ENCODE measurements at regions not wholly inside any gene's neighbourhood (a gene's known extent, or its start where the extent isn't known, plus 50 kb on each side); places are given as distances from the start of the nearest gene placed in this dataset.
A peak's percentile ranks its signal among the peaks of the same experiment; 100 is the strongest.

GRCh38 chrX:21056622-21057021, 317.6 kb upstream of the CNKSR2 start:
- DNase-seq, result no peak
- no peaks in the 10 kb centered on the region for H3K36me3 ChIP-seq (replicated peaks; ENCODE audit: control insufficient read depth, insufficient read depth, low read length)
- H3K4me3 ChIP-seq (ENCODE audit: insufficient read depth, low read depth, low read length), result no peak overlapping the region
- H3K27me3 ChIP-seq (ENCODE audit: control insufficient read depth, insufficient read depth, low read length), result no peaks in the 10 kb centered on the region

DNA sequence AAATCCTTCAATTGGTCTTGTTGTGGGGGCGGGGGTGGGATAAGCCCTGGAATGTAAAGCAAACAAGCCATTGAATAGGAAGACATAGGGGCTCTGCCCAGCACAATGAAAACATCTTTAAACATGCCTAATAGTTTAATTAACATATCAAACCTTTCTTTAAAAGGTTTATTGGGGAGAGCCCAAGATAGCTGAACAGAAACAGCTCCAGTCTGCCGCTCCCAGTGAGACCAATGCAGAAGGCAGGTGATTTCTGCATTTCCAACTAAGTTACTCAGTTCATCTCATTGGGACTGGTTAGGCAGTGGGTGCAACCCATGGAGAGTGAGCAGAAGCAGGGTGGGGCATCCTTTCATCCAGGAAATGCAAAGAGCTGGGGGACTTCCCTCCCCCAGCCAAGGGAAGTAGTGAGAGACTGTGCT, 327.2 kb upstream of the CNKSR2 start:
- Histone ChIP-seq H3K4me3 (ENCODE audit: insufficient read depth, low read depth, low read length) (no peak overlapping the region), H3K36me3 (replicated peaks; ENCODE audit: control insufficient read depth, insufficient read depth, low read length) (no peaks in the 10 kb centered on the region), H3K27me3 (ENCODE audit: control insufficient read depth, insufficient read depth, low read length) (no peaks in the 10 kb centered on the region)
- peak; percentile 17 for DNase-seq

- no peaks in the 10 kb centered on the region for H3K27me3 ChIP-seq (ENCODE audit: control insufficient read depth, insufficient read depth, low read length)
- H3K4me3 ChIP-seq (ENCODE audit: insufficient read depth, low read depth, low read length), result no peak overlapping the region
- no peak for DNase-seq
- H3K36me3 ChIP-seq (replicated peaks; ENCODE audit: control insufficient read depth, insufficient read depth, low read length), result no peaks in the 10 kb centered on the region
Observed at GRCh38 chrX:21014326-21014725, 359.9 kb upstream of the CNKSR2 start.

DNA sequence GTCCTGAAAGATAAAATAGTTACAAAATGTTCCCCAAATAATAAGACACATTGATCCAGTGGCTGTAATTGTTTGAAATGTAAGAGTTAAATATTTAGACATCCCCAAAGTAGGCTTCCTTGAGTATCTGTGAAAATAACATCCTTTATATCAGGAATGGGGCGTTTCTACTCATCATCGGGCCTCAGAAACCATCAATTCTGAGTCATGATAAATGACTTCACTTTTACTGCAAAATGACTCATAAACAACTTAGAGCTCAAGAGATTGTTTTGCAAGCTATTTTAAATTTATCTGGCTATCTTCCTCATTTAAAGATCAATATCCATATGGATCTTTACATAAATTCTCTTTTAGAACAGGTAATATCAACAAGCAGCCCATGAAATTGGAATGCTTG, 369.4 kb upstream of the CNKSR2 start:
- no peak for DNase-seq
- H3K4me3 ChIP-seq (ENCODE audit: insufficient read depth, low read depth, low read length), result no peak overlapping the region
- no peaks in the 10 kb centered on the region for H3K36me3 ChIP-seq (replicated peaks; ENCODE audit: control insufficient read depth, insufficient read depth, low read length)
- no peaks in the 10 kb centered on the region for H3K27me3 ChIP-seq (ENCODE audit: control insufficient read depth, insufficient read depth, low read length)

- DNase-seq, result peak; percentile 2
- Histone ChIP-seq H3K36me3 (replicated peaks; ENCODE audit: control insufficient read depth, insufficient read depth, low read length) (no peaks in the 10 kb centered on the region), H3K4me3 (ENCODE audit: insufficient read depth, low read depth, low read length) (no peak overlapping the region), H3K27me3 (ENCODE audit: control insufficient read depth, insufficient read depth, low read length) (peaks cover 2% of the 10 kb centered on the region; the same call in 1 of the 2 replicates)
Observed at GRCh38 chrX:20995829-20996228, 378.4 kb upstream of the CNKSR2 start.

GRCh38 chrX:20989361-20989760, 384.9 kb upstream of the CNKSR2 start:
- Histone ChIP-seq H3K27me3 (ENCODE audit: control insufficient read depth, insufficient read depth, low read length) (no peaks in the 10 kb centered on the region), H3K4me3 (ENCODE audit: insufficient read depth, low read depth, low read length) (no peak overlapping the region), H3K36me3 (replicated peaks; ENCODE audit: control insufficient read depth, insufficient read depth, low read length) (no peaks in the 10 kb centered on the region)
- DNase-seq, result no peak

GRCh38 chrX:20988804-20989203, 385.4 kb upstream of the CNKSR2 start:
- no peaks in the 10 kb centered on the region for H3K27me3 ChIP-seq (ENCODE audit: control insufficient read depth, insufficient read depth, low read length)
- no peak overlapping the region for H3K4me3 ChIP-seq (ENCODE audit: insufficient read depth, low read depth, low read length)
- DNase-seq, result no peak
- no peaks in the 10 kb centered on the region for H3K36me3 ChIP-seq (replicated peaks; ENCODE audit: control insufficient read depth, insufficient read depth, low read length)

GRCh38 chrX:20988118-20988517, 386.1 kb upstream of the CNKSR2 start:
- Histone ChIP-seq H3K27me3 (ENCODE audit: control insufficient read depth, insufficient read depth, low read length) (no peaks in the 10 kb centered on the region), H3K4me3 (ENCODE audit: insufficient read depth, low read depth, low read length) (no peak overlapping the region), H3K36me3 (replicated peaks; ENCODE audit: control insufficient read depth, insufficient read depth, low read length) (no peaks in the 10 kb centered on the region)
- no peak for DNase-seq

GRCh38 chrX:20980426-20980825, 393.8 kb upstream of the CNKSR2 start:
- Histone ChIP-seq H3K4me3 (ENCODE audit: insufficient read depth, low read depth, low read length) (no peak overlapping the region), H3K36me3 (replicated peaks; ENCODE audit: control insufficient read depth, insufficient read depth, low read length) (no peaks in the 10 kb centered on the region), H3K27me3 (ENCODE audit: control insufficient read depth, insufficient read depth, low read length) (no peaks in the 10 kb centered on the region)
- DNase-seq, result no peak

DNA sequence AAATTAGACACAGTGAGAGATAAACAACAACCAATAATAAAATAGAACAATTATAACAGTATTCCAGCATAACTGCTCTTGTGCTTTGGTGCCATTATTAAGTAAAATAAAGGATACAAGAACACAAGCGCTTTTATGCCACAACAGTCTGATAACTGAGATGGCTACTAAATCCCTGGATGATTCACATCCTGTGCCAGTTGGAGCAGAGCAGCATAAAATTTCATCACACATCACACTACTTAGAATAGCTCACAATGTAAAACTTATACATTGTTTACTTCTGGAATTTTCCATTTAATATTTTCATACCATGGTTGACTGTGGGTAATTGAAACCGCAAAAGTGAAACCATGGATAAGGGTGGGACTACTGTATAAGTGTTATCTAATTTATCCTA, 399.9 kb upstream of the CNKSR2 start:
- Histone ChIP-seq H3K27me3 (ENCODE audit: control insufficient read depth, insufficient read depth, low read length) (no peaks in the 10 kb centered on the region), H3K36me3 (replicated peaks; ENCODE audit: control insufficient read depth, insufficient read depth, low read length) (no peaks in the 10 kb centered on the region), H3K4me3 (ENCODE audit: insufficient read depth, low read depth, low read length) (no peak overlapping the region)
- DNase-seq, result no peak

- Histone ChIP-seq H3K36me3 (replicated peaks; ENCODE audit: control insufficient read depth, insufficient read depth, low read length) (no peaks in the 10 kb centered on the region), H3K27me3 (ENCODE audit: control insufficient read depth, insufficient read depth, low read length) (no peaks in the 10 kb centered on the region), H3K4me3 (ENCODE audit: insufficient read depth, low read depth, low read length) (no peak overlapping the region)
- peak; percentile 31 for DNase-seq
Observed at GRCh38 chrX:20973038-20973437, 401.2 kb upstream of the CNKSR2 start.

DNA sequence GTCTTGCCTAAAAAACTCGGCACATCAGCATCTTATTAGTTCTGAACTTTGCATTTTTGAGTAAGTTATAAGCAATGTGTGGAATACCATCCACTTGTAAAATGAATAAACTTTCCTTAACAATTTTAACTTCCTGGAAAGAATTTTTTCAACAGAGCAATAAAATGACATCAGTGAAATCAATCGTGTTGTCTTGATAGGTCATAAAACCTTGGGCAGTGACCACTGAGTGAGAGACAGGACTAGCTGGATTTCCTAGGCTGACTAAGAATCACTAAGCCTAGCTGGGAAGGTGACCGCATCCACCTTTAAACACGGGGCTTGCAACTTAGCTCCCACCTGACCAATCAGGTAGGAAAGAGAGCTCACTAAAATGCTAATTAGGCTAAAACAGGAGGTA, 403.0 kb upstream of the CNKSR2 start:
- no peaks in the 10 kb centered on the region for H3K27me3 ChIP-seq (ENCODE audit: control insufficient read depth, insufficient read depth, low read length)
- H3K36me3 ChIP-seq (replicated peaks; ENCODE audit: control insufficient read depth, insufficient read depth, low read length), result no peaks in the 10 kb centered on the region
- DNase-seq, result no peak
- H3K4me3 ChIP-seq (ENCODE audit: insufficient read depth, low read depth, low read length), result no peak overlapping the region

- Histone ChIP-seq H3K27me3 (ENCODE audit: control insufficient read depth, insufficient read depth, low read length) (no peaks in the 10 kb centered on the region), H3K36me3 (replicated peaks; ENCODE audit: control insufficient read depth, insufficient read depth, low read length) (no peaks in the 10 kb centered on the region), H3K4me3 (ENCODE audit: insufficient read depth, low read depth, low read length) (no peak overlapping the region)
- DNase-seq, result no peak
Observed at GRCh38 chrX:20969565-20969964, 404.7 kb upstream of the CNKSR2 start.

DNA sequence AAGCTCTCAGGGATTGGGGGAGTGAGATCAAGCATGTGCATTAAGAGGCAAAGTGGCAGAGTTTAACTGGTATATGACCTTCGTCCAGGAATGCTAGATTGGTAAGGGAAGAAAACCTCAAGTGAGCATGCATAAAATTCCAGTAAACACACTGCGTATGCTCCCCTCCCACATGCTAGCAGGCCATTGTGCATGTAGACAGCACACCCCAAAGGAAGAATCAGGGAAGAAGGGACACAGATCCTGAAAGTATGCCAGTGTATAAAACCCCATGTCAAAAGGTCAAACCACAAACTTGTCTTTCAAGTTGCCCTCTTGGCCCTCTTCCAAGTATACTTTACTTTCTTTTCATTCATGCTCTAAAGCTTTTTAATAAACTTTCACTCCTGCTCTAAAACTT, 405.2 kb upstream of the CNKSR2 start:
- Histone ChIP-seq H3K27me3 (ENCODE audit: control insufficient read depth, insufficient read depth, low read length) (no peaks in the 10 kb centered on the region), H3K36me3 (replicated peaks; ENCODE audit: control insufficient read depth, insufficient read depth, low read length) (no peaks in the 10 kb centered on the region), H3K4me3 (ENCODE audit: insufficient read depth, low read depth, low read length) (no peak overlapping the region)
- no peak for DNase-seq

DNA sequence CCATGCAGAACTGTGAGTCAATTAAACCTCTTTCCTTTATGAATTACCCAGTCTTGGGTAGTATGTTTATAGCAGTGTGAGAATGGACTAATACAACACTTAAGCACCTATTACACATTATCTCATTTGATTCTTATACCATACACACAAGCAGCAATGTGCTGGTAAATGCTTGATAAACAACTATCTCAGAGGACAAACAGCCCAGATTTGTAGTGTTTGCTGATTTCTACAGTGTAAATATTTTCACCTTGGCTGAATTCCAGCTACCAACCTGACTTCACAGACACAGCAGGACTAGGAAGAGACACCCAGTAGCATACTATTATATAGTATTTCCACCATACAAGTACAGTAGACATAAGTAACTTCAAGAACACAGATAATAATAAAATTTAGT, 406.5 kb upstream of the CNKSR2 start:
- DNase-seq, result no peak
- H3K36me3 ChIP-seq (replicated peaks; ENCODE audit: control insufficient read depth, insufficient read depth, low read length), result no peaks in the 10 kb centered on the region
- no peak overlapping the region for H3K4me3 ChIP-seq (ENCODE audit: insufficient read depth, low read depth, low read length)
- no peaks in the 10 kb centered on the region for H3K27me3 ChIP-seq (ENCODE audit: control insufficient read depth, insufficient read depth, low read length)

DNA sequence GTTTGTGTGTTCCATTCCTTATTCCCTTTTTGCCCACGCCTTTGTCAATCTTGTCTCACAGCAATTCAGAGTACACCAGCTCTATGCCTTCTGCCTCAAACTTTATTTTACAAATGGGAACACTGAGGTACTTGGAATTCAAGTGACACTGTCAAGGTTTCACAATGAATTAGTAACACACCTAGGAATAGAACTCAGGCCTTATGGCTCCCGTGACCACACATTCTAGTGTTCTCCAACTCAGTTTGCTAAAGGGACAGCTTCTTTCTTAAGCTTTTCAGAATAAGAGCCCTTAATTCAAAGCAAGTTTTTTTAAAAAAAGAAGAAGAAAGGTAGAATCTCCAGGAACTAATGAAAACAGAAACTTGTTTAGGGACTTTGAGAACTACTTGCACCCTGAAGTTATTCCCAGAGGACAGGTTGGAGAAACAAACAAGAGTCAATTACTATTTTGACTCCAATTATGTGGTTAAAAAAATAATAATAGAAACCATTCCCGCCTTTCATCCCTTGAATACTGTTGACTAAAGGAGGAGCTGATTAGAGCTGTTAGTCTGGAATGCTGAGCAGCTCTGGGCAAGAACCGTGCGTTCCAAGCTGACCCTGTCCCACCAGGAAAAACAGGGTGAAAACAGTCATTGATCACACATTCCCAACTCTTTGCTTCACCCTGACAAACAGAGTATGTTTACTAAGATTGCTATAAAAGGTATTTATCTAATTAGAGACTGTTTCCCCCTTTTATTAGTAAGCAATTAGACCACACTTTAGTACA, 408.8 kb upstream of the CNKSR2 start:
- no peak for DNase-seq
- no peak overlapping the region for H3K4me3 ChIP-seq (ENCODE audit: insufficient read depth, low read depth, low read length)
- H3K27me3 ChIP-seq (ENCODE audit: control insufficient read depth, insufficient read depth, low read length), result no peaks in the 10 kb centered on the region
- no peaks in the 10 kb centered on the region for H3K36me3 ChIP-seq (replicated peaks; ENCODE audit: control insufficient read depth, insufficient read depth, low read length)
